COLO829 (cell line): ENCODE measurements at regions not wholly inside any gene's neighbourhood (a gene's known extent, or its start where the extent isn't known, plus 50 kb on each side); places are given as distances from the start of the nearest gene placed in this dataset.
A peak's percentile ranks its signal among the peaks of the same experiment; 100 is the strongest.

ENCODE experiments used
- DNase-seq: peaks from one replicate; pipeline ENCODE4 v3.0.0; 2012; ENCODE audit warnings: low spot score

DNA sequence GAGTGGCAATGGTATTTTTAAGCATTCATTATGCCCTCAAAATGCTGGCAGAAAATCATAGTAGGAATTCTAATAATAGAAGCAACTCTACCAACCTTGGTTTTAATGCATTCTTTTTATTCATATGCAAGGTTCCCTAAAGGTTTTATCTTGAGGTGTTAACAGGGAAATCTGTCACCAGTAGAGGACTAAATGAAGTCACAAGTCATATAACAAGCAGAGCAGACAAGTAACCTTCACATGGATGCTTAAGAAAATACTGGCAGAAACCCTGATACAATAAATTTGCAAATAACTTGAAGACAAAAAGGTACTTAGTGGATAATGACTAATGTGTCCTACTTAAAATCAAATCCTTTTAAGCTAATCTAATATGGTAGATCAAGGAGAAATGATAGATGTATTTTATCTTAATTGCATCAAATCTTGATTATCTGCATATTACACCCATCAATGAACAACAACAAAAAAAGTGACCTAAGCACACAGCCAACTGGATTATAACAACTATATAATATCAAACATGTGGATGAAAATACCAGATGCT, 73.3 kb downstream of the RFC3 start:
- DNase-seq, result no peak

DNA sequence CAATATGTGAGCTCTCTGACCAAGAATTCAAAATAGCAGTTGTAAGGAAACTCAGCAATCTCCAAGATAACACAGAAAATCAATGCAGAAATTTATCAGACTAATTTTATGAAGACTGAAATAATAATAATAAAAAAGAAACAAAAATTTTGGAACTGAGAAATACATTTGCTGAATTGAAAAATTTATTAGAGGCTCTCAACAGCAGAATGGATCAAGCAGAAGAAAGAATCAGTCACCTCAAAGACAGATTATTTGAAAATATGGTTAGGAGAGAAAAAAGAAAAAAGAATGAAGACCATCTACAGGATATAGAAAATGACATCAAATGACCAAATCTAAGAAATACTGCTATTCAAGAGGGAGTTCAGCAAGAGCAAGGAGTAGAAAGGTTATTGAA, 75.6 kb downstream of the RFC3 start:
- no peak for DNase-seq

DNA sequence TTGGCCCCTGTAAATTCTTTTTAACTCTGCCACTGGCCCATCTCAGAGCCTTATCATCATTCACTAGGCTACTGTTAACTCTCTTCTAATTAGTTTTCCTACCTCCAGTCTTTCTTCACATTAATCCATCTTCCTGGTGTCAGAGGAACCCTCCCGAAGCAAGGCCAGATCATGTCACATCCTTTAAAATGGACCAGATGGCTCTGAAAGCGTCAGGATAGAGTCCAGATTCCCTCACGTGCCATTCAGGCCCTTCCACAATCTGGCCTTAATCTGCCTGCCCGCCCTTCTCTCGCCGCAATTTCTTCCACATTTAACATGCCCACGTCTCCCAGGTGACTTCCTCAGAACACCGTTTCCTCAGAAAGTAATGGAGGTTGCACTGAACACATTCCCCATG, 86.5 kb downstream of the RFC3 start:
- no peak for DNase-seq

DNA sequence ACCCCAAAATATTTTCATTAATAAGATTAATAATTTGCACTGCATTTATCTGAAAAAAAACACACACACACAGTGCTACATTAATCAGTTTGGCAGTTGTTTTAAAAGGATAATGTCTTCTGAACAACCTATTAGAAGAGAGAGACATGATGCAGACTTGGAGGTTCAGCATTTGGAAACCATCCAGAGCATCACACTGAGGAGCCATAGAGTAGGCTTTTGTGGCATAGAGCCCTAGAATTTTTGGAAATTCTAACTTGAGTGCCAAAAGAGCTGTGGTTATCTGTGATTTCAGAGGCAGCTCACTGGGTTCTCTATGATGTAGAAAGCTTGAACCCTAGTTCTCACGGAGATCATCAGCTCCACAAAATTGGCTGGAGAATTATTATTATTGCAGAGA, 90.2 kb downstream of the RFC3 start:
- DNase-seq, result no peak

DNA sequence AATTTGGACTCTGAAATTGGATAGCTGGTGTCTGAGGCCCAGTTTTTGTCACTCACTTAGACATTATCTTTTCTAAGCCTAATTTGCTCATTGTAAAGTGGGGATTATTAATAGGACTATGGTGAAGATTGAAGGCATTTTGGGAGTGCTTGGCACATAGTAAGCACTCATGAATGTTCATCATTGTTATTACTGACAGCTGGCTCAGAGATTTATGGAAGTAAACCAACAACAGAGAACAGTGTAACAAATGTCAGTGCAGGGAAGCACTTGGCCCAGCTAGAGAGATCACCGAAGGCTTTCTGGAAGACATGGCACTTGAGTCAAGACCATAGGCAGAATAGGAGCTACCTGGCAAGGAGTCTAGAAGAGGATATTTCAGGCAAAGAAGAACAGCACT, 92.3 kb downstream of the RFC3 start:
- DNase-seq, result no peak

DNA sequence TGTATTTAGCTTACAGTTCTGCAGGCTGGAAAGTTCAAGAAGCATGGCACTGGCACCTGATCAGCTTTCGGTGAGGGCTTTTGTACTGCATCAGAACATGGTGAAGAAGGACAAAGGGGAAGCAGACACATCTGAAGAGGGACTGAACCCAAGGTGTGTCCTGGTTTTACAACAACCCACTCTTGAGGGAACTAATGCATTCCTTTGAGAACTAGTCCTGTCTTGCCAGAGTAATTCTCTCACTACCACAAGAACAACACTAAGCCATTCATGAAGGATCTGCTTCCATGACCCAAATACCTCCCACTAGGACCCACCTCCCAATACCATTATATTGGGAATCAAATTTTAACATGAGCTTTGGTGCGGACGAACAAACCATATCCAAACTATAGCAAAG, 93.6 kb downstream of the RFC3 start:
- no peak for DNase-seq

DNA sequence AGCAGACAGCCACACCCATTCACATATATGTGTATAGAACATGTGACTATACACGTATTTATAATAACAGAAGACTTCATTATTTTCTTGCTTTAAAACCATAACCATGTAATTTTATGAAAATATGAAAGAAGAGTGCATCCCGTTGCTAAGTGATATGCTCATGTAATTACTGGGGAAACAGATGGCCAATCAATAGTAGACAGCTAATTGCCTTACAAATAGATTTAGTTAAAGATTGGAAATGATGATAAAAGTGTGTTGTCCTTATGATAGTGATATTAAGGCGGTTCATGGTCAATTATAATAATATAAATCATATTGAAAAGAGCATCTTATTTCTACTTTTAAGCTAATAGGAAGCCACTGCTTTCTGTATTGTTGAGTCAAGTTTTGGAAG, 95.9 kb downstream of the RFC3 start:
- no peak for DNase-seq

DNA sequence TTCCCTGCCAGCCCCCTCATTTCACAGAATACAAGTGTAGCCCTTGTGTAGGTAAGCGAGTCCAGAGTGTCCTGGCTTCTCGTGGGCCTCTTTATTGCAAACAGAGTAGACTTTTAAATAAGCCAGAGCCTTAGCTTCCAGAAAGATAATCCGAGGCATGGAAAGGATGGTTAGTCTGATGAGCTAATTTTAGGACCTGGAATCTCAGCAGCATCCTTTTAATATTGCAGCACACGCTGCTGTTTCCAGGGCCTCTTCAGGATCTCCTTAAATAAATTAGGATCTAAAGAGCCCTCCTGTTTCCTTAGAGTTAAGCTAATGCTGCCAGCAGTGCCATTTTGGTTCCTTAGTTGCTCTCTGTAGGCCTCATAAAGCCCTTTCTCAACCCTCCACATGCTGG, 99.2 kb downstream of the RFC3 start:
- no peak for DNase-seq

DNA sequence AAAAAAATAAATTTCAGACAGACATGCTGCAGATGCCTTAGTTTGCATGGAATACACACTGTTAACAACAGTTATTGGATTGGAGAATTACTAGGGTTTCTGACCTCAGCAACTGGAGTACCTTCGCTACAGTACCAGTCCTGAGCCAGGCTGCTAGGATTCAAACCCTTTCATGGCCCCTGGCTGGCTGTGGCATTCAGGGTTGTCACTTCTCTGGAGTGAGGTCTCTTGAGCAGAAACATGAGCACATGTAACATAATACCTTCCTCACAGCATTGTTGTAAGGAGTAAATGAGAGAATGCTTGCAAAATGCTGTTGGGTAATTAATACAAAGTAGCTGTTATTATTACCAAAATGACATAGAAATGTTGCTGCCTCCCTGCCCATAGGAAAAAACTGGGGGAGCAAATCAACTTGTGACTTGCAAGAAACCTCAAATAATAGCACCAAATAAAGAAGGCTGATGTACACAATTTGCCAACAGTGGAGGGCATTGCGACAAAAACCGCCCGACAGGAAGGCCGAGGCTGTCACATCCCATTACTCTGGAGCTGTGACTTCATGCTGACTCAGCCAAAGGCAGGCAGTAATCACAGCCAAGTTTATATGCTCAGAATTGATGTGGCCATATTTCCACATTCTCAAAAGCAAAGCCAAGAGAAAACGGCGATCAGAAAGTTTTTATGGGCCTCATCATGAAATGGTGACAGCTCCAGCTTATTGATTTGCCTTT, 100.4 kb downstream of the RFC3 start:
- DNase-seq, result no peak

DNA sequence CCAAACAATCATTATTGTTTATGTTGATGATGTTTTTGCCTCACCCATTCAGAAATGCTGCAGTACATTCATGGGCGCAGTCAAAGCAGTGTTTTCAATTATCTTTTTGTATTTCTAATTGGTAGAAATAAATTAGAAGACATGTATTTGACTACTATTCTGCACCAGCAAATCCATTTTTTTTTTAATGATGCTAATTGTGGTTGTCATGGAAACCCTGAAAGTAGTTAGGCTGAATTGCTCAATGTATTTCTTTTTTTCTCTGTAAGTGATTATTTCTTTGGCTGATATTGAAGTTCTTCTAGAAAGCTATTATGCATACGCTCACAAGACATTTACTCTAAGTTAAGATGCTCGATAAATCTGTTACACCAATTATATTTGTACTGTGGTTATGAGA, 101.2 kb downstream of the RFC3 start:
- no peak for DNase-seq

DNA sequence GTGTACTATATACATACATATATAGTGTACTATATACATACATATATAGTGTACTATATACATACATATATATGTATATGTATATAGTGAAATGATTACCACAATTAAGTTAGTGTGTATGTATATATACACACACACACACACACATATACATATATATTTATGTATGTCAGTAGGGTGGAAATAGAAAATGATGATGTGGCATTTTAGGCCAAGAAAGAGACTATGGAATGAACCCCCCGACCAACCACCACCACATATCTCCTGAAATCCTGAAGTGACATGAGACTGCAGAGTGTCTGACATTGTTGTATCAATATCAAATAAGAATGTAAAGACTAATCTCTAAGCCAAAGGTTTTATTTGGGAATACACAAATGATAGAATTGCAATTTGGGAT, 107.6 kb downstream of the RFC3 start:
- no peak for DNase-seq

DNA sequence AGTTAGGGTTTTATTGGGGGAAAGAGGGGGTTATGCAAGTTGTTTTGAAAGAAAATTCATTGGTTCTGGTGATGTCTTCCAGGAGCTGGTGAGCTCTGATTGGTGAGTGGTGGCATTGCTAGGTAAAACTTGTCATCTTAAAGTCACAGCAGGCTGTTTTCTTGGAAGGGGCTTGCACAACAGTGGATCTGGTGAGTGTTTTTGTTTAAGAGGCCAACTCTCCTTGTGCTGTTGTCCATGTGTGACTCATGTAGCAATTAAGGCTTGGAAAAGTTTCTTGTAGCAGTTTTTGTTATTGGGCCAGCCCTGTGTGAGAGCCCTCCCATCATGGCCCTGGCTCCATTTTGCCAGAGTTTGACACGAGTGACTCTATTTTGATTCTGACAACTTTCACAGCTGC, 109.4 kb downstream of the RFC3 start:
- DNase-seq, result peak; percentile 2

DNA sequence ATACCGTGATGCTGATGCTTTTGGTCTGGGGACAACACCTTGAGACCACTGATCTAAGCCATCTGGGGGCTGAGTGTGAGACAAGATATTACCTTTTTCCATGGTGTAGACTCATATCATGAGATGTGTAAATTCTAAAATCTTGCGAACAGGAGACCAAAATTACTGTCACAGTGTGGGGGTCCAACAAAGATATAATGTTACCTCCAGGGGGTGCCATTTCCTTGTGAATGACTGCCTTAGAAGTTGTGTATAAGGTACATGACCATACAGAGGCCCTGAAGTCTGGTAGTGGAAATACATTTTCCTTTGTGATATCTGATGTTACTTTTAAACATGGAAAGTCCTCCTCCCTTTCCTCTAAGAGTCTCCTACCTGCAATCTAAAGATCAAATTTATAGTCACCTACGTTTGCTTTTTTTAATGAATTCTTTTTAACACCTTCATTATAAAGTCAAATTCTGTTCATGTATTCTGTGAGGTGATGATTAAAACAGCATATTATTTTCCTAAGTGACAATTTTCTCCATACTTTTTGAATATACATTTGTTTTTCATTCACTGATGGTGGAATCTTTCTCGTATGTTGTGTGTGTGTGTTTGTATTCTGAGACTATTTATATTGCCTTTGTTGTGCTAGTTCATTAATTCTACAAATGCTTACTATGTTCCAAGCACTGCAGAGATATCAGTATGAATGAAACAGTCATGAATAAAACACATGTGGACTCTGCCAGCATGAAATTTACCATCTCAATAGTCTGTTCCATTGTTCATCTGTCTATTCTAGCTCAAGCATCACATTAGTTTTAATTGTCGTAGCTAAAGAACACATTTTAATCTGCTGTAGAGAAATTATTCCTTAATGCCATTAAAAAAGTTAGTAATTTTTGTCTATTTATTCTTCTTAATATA, 113.7 kb downstream of the RFC3 start:
- peak; percentile 36 for DNase-seq

DNA sequence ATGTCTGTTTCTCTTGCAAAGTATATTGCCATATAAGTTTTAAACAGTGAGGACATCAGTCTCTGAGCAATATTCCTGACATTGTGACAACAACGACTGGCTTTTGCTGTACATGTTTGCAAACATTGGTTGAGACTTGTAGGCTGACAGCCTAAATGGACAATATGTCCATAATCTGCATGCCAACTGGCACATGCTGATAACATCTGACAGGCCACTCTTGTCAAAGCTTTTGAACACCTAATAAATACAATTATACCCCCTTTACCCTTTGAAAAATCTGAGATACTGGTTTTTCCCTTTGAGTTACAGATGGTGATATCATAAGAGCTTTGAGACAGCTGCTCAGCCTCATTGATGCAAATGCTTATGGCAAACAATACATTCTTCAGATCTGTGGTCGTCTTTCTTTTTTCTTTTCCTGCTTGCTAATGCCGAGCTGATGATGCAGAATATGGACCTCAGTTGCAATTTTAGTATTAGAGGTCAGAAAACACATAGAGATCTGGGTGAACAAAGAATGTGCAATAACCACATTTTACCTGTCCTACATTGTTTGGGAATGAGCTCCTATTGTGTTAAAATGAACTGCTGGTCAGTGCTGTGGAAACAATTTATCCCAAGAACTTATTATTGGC, 114.9 kb downstream of the RFC3 start:
- no peak for DNase-seq

DNA sequence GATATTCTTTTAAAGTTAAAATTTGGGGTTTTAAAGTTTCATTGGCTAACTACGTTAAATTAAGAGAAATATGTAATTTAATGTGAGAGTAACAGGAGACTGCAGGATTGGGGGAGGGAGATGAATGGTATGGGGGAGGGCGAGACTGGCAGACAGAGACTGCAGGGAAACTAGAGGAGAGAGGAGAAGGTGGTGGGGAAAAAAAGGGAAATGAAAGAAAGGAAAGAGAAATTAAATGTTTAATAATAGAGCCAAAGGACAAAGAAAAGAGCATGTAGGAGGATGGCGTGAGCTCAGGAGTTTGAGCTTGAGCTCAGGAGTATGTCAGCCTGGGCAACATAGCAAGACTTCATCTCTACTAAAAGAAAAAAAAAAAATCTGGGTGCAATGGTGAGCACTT, 115.9 kb downstream of the RFC3 start:
- DNase-seq, result no peak

DNA sequence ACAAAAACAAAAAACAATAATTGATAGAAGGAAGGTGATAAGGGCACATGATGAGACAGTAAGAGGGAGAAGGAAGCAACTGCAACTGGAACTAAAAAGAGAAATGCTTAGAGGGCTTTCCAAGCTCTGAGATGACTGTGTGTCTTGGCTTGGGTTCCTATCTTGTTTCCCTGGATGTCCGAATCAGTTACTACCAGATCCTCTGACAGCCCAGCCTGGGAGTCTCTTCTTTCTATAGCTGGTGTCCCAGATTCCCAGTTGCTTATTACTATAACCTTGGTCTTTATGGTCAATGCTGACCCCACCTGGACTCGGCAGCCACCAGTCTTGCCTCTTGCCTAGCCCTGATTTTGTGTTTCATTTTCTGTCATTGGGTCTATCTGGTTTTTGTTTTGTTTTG, 116.4 kb downstream of the RFC3 start:
- DNase-seq, result no peak

DNA sequence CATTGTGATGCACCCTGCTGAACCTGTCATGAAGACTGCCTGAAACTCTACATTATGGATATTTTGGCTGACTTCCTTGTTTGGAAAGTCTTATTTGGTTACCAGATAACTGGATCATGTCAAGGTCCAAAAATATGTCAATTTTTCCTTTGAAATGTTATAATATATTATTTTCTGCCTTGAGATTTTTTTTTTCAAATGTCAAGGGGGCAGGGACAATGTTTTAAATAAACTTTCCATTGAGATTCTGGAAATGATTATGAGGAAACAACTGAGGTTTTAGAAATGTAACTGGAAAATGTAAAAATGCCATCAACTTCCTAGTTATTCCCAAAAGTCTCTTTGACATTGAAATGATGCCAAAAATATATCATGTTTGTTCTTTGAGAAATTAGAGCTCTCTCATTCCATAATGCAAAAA, 117.0 kb downstream of the RFC3 start:
- DNase-seq, result no peak

DNA sequence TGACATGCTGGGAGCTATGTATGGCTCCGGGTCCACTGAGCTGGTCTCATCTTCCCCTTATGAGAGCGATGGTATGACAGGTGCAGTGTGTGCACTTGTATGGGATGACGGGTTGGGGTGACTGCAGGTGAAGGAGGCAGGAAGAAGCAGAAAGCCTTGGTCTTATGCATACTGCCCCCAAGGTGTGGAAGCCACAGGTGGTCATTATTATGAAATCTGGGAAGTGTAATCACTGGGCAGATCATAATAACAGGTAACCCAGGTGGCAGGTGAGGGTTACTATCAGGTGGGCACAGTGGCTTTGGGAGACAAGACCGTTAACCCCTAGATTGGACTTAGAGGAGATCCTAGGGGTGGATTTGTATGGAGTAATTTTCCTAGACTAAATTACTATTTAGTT, 118.0 kb downstream of the RFC3 start:
- DNase-seq, result no peak

DNA sequence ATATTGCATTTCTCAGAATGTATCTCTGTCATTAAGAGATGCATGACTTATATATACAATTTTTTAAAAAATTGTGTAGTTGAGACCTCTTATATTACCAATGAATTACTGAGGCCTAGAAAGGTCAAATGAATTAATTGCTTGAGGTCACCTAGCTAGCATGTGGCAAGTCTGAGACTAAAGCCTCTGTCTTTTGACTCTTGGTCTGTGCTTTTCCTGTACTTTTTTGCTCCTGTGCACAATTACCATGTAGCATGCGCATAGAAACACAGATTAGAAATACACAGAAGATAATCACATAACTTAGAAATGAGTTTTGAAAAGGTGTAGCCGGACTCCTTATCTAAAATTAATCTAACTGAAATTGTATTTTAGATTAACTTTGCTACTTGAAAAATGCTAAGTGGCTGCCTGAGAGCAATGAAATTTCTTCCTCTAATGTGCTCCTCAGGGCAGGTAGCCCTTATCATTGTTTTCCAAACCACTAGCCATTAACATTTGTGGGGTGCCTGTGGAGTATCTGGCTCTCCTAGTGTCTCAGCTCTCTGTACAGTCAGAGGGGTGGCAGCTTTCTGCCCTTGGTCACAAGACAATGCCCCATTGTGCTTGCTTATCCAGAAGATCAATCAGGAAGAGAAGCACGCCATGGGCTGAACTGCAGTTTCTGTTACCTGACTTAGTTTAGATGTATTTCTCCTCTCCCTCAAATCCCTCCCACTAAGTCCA, 119.6 kb downstream of the RFC3 start:
- DNase-seq, result peak; percentile 53

DNA sequence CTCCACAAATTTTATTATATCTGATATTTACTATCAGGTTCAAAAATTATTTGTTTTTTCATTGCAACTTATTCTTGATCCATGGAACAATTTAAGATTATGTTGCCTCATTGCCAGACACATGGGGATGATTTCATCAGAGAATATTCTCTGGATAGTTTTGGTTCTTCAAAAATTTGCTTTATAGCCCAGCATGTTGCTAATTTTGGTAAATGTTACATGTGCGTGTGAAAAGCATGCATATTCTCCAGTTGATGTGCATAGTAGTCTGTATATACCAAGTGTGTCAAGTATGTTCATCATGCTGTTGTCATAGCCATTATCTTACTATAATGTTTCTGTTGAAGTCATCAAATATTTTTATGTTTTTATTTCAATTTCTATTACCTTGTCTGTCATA, 122.3 kb downstream of the RFC3 start:
- DNase-seq, result no peak

DNA sequence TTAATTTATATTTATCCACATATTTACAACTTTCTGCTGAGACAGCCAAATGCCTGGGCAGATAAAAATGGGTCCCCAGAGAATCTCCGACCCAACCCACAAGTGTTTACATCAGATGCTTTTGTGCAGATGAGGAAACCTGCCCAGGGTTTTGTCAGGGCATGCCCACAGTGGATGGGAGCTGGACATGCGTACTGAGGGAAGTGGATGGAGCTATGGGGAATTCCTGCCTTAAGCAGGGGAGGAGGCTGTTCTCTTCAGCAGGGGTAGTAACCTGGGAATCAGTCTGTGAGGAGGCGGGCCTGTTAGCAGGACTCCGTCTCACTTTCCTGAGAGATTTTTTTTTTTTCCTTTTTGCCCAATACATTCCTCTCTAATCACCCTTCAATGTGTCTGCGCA, 122.9 kb downstream of the RFC3 start:
- no peak for DNase-seq

DNA sequence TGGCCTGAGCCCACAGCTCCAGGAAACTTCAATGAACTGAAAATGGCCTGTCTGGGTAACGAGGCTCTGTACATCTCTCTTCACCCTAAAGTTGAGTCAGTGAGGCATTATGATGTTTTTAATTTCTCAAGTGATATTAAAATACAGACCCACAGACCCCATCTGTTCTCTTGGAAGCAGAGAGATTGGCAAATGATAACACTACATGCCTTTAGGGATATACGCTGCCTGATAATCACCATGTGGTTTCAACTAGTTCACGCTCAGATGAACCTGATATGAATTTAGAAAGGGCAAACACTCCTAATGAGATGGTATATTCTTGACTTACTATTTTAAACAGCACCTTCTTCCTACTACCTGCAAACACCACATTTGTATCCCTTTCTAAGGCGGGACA, 127.5 kb downstream of the RFC3 start:
- no peak for DNase-seq
